GM12865 (cell line): ENCODE measurements at regions not wholly inside any gene's neighbourhood (a gene's known extent, or its start where the extent isn't known, plus 50 kb on each side); places are given as distances from the start of the nearest gene placed in this dataset.

Experiments used
- DNase-seq: peaks from one replicate; pipeline ENCODE4 v3.0.0; 2010; ENCODE audit warnings: low read depth
- H3K4me3 ChIP-seq: 2 replicates; pipeline ENCODE4 v1.5.1; 2011; ENCODE audit warnings: mild to moderate bottlenecking, low read depth, low read length, control low read depth
- TF ChIP-seq, protein P1 (sequence below): IDR thresholded peaks from 2 replicates; pipeline ENCODE4 v1.5.1; 2011; ENCODE audit warnings: low read length, control low read depth, low read depth, inconsistent platforms; ENCODE audit not compliant: insufficient read depth; ENCODE audit errors: missing control alignments

DNA sequence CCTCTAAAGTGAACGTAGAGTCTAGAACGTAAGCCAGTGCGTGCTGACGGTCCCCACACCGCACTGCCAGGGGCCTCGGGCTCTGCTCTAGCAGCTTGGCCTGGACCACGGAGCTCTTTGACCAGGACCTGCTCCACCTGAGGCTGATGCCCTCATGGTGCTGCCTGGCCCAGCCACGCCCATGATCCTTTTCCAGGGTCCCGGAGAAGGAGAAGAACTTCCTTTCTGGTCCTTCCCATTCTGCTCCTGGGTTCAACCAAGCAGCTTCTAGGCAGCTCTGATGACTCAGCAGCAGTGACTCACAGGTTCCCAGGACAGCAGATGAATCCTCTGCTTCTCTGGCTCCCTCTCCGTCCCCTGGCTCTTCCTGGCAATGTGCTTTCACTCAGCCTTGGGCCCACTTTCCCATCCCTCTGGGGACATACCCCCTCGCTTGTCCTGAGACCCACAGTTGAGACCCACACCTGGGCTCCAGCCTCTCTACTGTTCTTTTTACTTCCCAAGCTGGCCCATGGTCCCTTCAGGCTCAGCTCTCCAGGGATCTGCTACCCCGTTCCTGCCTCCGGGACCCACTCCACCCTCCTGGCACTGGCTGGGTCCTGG lies 246.3 kb upstream of the RAB4A start:
- DNase-seq, result no peak
- TF ChIP-seq, protein P1, sequence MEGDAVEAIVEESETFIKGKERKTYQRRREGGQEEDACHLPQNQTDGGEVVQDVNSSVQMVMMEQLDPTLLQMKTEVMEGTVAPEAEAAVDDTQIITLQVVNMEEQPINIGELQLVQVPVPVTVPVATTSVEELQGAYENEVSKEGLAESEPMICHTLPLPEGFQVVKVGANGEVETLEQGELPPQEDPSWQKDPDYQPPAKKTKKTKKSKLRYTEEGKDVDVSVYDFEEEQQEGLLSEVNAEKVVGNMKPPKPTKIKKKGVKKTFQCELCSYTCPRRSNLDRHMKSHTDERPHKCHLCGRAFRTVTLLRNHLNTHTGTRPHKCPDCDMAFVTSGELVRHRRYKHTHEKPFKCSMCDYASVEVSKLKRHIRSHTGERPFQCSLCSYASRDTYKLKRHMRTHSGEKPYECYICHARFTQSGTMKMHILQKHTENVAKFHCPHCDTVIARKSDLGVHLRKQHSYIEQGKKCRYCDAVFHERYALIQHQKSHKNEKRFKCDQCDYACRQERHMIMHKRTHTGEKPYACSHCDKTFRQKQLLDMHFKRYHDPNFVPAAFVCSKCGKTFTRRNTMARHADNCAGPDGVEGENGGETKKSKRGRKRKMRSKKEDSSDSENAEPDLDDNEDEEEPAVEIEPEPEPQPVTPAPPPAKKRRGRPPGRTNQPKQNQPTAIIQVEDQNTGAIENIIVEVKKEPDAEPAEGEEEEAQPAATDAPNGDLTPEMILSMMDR, result no peak
- H3K4me3 ChIP-seq, result no peak overlapping the region

DNA sequence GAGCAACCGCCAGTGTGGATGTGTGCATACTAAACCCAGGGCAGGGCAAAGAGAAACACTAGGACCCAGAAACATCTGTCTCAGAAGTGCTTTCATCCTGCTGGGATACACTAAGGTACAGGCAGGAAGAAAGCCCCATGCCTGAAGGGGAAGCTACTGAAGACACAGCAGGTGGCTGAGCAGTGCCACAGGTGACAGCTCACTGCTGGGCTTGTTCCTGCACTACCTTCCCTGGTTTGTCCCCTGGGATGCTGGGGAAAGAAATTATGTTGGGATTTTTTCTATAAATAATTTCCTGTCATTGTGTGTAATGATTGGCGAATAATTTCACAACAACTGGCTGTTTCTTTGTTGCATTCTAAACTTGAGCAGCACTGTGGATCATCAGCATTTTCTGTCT lies 245.3 kb upstream of the RAB4A start:
- no peak overlapping the region for H3K4me3 ChIP-seq
- DNase-seq, result no peak
- TF ChIP-seq, protein P1, result no peak

DNA sequence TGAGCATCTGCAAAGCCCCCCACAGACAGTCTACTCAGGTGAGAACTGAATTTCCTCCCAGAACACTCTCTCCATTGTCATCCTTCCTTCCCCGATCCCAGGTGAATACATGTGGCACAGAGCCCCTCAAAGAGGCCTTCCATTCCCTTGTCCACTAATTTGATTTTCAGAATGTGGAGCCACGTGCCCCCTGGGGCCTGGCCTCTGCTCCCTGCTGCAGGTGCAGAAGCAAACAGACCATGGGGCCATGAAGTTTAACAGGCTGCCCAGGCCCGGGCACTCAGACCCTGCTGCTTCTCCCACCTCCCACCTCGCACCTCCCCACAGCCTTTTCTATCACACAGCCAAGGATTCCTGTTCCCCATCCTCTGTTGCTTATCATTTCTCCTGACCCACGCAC lies 243.8 kb upstream of the RAB4A start:
- TF ChIP-seq, protein P1, result no peak
- no peak overlapping the region for H3K4me3 ChIP-seq
- no peak for DNase-seq

DNA sequence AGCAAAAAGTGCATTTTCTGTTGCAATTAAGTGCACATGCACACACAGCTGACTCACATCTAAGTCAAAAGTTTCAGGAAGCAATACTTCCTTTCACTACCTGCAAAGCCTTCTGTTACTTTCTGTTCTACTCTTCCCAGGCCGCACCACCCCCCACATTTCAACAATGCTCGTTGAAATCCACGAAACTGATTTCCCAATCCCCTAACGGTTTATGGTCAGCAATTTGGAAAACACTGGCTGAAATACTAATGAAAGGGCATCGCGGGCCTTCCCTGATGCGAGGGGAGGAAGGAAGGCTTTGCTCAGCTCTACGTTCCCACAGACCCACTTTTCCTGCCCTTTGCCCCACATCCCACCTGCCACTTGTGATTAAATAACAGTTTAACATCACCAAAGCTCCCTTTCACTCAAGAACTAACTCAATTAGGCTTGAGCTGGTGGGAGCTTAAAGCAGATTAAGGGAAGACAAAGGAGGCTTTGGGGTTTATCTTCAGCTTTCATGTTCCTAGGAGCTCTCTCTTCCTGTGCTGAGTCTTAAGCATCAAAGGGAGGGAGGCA lies 243.2 kb upstream of the RAB4A start:
- TF ChIP-seq, protein P1, result no peak

DNA sequence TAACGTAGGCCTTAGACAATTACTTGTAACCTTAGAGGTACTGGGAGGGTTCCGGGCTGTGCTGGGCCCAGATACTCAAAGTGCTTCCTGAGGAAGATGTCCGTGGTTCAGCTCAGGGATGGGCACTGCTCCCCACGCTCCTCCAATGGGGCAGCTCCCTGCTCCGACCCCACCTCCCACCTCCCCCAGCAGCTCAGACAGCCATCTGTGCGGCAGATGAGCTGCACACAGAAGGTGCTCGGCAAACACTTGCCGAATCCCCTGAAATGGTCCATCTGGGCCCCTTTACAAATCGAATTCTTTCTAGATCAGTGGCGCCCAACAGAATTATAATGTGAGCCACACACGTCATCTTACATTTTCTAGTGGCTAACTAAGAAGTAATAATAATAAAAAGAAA lies 242.4 kb upstream of the RAB4A start:
- DNase-seq, result no peak
- no peak overlapping the region for H3K4me3 ChIP-seq
- TF ChIP-seq, protein P1, result no peak

More for the DNA sequence above, 243.2 kb upstream of the RAB4A start:
- DNase-seq, result peak; percentile 41
- no peak overlapping the region for H3K4me3 ChIP-seq

DNA sequence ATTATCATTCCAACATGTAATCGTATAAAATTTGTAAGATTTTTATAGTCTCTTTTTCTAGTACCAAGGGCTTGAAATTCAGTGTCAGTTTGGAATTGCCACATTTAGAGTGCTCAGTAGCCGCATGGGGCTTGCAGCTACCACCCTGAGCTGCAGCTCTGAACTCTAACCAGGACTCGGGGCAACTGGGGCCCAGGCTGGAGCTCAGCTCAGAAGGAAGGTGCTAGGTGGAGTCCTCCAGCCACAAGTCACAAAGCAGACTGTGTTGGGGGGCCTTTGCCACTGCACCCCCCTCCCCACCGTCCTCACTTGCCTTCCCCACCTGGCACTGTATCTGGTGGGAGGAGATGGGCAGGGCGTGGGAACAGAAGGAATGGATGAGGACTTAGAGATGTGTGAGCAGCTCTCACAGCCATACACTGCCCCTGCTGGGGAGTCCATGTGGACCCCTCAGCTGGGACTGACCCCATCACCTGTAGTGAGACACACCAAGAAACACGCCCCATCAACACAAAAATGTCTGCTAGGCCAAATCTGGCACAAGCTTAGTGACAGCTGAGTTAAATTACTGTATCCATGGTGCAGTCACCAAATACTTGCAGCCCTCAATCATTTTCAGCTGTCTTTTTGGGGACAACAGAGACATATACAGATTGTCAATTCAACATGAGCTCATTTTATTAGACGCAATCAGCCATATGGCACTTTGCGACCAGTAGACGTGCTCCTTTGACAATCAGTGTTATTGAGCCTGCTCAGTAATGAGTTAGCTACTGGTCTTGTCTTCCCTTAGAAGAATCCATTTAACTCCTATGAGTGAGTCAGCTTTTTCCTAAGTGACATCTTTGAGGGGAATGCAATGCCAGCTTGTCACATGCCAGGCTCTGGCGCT lies 241.7 kb upstream of the RAB4A start:
- DNase-seq, result no peak
- no peak overlapping the region for H3K4me3 ChIP-seq
- TF ChIP-seq, protein P1, result no peak

DNA sequence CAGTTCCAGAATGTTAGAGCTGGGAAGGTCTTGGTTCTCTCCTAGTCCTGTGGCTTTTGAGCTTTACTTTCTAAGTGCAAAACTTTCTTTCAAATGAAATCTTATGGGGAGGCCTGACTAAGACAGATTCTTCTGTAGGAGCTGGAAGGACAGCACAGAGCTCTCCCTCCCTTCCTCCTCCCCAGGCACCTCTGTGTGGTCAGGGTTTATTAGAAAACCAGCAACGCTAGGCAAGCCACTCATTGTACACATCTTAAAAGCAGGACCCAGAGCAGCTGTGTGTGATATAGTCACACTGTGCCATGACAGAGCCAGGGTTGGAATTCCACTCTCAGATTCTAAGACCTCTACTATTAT lies 241.1 kb upstream of the RAB4A start:
- TF ChIP-seq, protein P1, result no peak
- DNase-seq, result no peak
- H3K4me3 ChIP-seq, result no peak overlapping the region
